GM23248 (cell line): ENCODE measurements at regions not wholly inside any gene's neighbourhood (a gene's known extent, or its start where the extent isn't known, plus 50 kb on each side); places are given as distances from the start of the nearest gene placed in this dataset.

Source experiments
- DNase-seq: peaks from one replicate; pipeline ENCODE4 v3.0.0-alpha.2; 2015
- H2AFZ ChIP-seq: fragments of 200-600 bp; sonication (generic); 2 replicates; pipeline ENCODE4 v1.6.1; 2016; ENCODE audit warnings: antibody characterized with exemption
- H3F3A ChIP-seq: fragments of 200-600 bp; sonication (generic); 2 replicates; pipeline ENCODE4 v1.6.1; 2016; ENCODE audit warnings: mild to moderate bottlenecking, antibody characterized with exemption, mixed run types; ENCODE audit not compliant: insufficient read depth
- H3K27ac ChIP-seq: fragments of 200-600 bp; sonication (generic); 2 replicates; pipeline ENCODE4 v1.5.1; 2016; ENCODE audit warnings: mild to moderate bottlenecking
- H3K27me3 ChIP-seq: fragments of 200-600 bp; sonication (generic); replicated peaks from 2 replicates; pipeline ENCODE4 v1.6.1; 2016; ENCODE audit warnings: mild to moderate bottlenecking; ENCODE audit not compliant: insufficient read depth
- H3K36me3 ChIP-seq: fragments of 200-600 bp; sonication (generic); 2 replicates; pipeline ENCODE4 v1.6.1; 2016; ENCODE audit warnings: low read depth, mild to moderate bottlenecking
- H3K4me1 ChIP-seq: fragments of 200-600 bp; sonication (generic); 2 replicates; pipeline ENCODE4 v1.6.1; 2016; ENCODE audit warnings: mild to moderate bottlenecking; ENCODE audit not compliant: insufficient read depth
- H3K4me2 ChIP-seq: fragments of 200-600 bp; sonication (generic); one replicate; pipeline ENCODE4 v1.6.1; 2016; ENCODE audit warnings: mild to moderate bottlenecking; ENCODE audit not compliant: unreplicated experiment
- H3K4me3 ChIP-seq: fragments of 200-600 bp; sonication (generic); 2 replicates; pipeline ENCODE4 v1.5.1; 2016; ENCODE audit warnings: mild to moderate bottlenecking
- H3K79me2 ChIP-seq: fragments of 200-600 bp; sonication (generic); 2 replicates; pipeline ENCODE4 v1.6.1; 2016; ENCODE audit warnings: mild to moderate bottlenecking; ENCODE audit not compliant: insufficient read depth
- H3K9ac ChIP-seq: fragments of 200-600 bp; sonication (generic); 2 replicates; pipeline ENCODE4 v1.6.1; 2016; ENCODE audit warnings: mild to moderate bottlenecking
- H3K9me2 ChIP-seq: fragments of 200-600 bp; sonication (generic); 2 replicates; pipeline ENCODE4 v1.6.1; 2016; ENCODE audit warnings: mixed run types, mild to moderate bottlenecking, moderate library complexity; ENCODE audit not compliant: insufficient read depth
- H3K9me3 ChIP-seq: fragments of 200-600 bp; sonication (generic); one replicate; pipeline ENCODE4 v1.6.1; 2017; ENCODE audit warnings: low read depth
- H4K20me1 ChIP-seq: fragments of 200-600 bp; sonication (generic); 2 replicates; pipeline ENCODE4 v1.6.0; 2016; ENCODE audit not compliant: insufficient read depth
- EZH2 ChIP-seq: fragments of 200-600 bp; sonication (generic); IDR thresholded peaks from 2 replicates; pipeline ENCODE4 v1.6.1; 2018; ENCODE audit warnings: antibody characterized with exemption, mild to moderate bottlenecking; ENCODE audit not compliant: insufficient read depth, poor library complexity, severe bottlenecking
- EZH2phosphoT487 ChIP-seq: fragments of 200-600 bp; sonication (generic); IDR thresholded peaks from 2 replicates; pipeline ENCODE4 v1.6.1; 2018; ENCODE audit warnings: antibody characterized with exemption, moderate library complexity, mild to moderate bottlenecking, low read depth; ENCODE audit not compliant: insufficient read depth
- WGBS, 2 experiments: methylation state at CpG; one replicate each; pipeline ENCODE4 v1.1.6; 2015 to 2017; ENCODE audit warnings: low lambda C conversion rate in 2 of 2, low coverage in 1 of 2; ENCODE audit errors: missing lambda C conversion rate in 2 of 2; 5-methylcytosine and 5-hydroxymethylcytosine counted together
- in situ Hi-C: fragments of 300-500 bp; cut with MboI; formaldehyde crosslinking; loops from 2 replicates; pipeline ENCODE4 v1.15.0; 2020

DNA sequence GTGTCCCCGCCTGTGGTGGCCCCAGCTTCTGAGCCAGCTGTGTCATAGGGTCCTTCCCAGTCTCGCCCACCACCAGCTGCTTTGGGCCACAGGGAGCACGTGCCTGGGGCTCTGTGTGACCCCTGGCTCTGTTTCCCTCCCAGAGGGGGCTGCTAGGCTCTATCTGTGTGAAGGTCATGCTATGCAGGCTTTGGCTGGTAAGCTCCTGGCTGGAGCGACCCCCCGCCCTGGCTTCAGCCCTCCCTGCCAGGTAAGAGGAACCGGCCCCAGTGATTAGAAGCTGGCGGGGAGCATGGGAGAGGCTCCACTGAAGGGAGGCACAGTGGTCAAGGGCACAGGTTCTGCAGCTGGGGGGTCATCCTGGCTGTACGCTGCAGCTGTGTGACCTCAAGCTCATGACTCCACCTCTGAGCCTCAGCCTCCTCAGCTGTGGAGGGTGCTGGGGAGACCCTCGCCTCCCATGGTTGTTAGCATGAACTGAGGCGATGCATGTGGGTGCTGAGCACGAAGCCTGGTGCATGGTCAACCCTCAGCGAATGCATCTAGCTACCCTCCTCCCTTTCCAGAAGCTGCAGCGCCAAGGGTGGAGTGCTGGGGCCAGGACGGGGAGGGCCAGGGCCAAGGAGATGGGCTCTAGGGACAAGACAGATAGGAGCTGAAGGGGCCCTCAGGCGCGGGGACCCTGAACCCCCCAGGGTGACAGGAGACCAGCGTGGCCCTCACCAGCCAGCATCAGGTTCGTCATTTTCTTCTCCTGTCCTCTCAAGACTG, 163.8 kb upstream of the MVB12B start:
- WGBS, 2 experiments = 61 to 69% methylated on average over 16 to 18 of the region's 18 CpGs
- no peak overlapping the region for H2AFZ ChIP-seq

DNA sequence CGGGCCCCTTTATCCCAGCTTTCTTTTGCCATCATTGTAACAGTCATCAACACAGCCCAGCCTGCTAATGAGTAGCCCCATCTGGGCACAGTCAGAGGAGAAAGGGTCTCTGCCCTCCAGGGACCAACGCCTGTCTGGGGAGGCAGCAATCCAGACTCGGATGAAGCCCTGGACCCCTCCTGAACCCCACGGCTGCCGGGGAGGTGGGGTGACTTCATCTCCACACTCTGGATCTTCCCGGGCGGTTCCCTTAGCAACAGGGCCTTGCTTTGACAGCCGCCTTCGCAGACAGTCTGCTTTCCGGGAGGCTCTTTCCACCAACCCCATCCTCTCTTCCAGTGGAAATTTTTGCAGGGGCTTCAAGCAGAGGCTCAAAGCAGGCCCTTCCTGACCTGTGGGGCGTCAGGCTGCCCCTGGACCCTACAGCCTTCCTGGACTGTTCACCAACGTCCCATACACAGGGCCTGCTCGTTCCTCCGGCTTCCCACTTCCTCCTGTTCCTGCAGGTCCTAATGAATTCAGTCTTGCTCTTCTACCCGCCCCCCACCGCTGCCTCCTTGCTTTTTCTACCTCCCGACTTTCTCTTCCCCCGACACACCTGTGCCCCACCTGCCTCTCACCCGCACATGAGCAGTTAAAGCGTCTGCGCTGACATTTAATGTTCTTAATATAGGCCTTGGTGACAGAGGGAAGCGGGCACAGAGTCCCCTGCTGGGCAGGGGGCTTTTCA, 161.7 kb upstream of the MVB12B start:
- Histone ChIP-seq H3K4me2 (no peak overlapping the region), H3K9ac (no peak overlapping the region), H3K4me3 (no peak overlapping the region), H3F3A (no peaks in the 10 kb centered on the region), H3K79me2 (no peaks in the 10 kb centered on the region), H3K27me3 (peaks cover 44% of the 10 kb centered on the region), H3K36me3 (no peaks in the 10 kb centered on the region), H2AFZ (no peak overlapping the region), H4K20me1 (no peaks in the 10 kb centered on the region), H3K4me1 (no peaks in the 10 kb centered on the region), H3K9me3 (no peaks in the 10 kb centered on the region), H3K9me2 (no peaks in the 10 kb centered on the region), H3K27ac (no peak overlapping the region)
- in situ Hi-C loops = no loop called here
- 49 to 62% methylated on average over 20 to 22 of the region's 22 CpGs for WGBS, 2 experiments
- DNase-seq = no peak
- TF ChIP-seq EZH2phosphoT487 = no peak
- TF ChIP-seq EZH2 = no peak

More for the DNA sequence above, 163.8 kb upstream of the MVB12B start:
- Histone ChIP-seq H4K20me1 (no peaks in the 10 kb centered on the region), H3K36me3 (no peaks in the 10 kb centered on the region), H3K4me3 (no peak overlapping the region), H3F3A (no peaks in the 10 kb centered on the region), H3K9me3 (no peaks in the 10 kb centered on the region), H3K27me3 (peaks cover 37% of the 10 kb centered on the region), H3K79me2 (no peaks in the 10 kb centered on the region), H3K27ac (no peak overlapping the region), H3K9me2 (no peaks in the 10 kb centered on the region), H3K9ac (no peak overlapping the region), H3K4me2 (no peak overlapping the region), H3K4me1 (no peaks in the 10 kb centered on the region)
- no peak for TF ChIP-seq EZH2phosphoT487
- TF ChIP-seq EZH2 = no peak
- in situ Hi-C loops = no loop called here
- no peak for DNase-seq

- Histone ChIP-seq H3K9me2 (no peaks in the 10 kb centered on the region), H3K36me3 (no peaks in the 10 kb centered on the region), H2AFZ (no peak overlapping the region), H4K20me1 (no peaks in the 10 kb centered on the region), H3K4me2 (no peak overlapping the region), H3K4me3 (no peak overlapping the region), H3F3A (no peaks in the 10 kb centered on the region), H3K79me2 (no peaks in the 10 kb centered on the region), H3K9ac (no peak overlapping the region), H3K4me1 (no peaks in the 10 kb centered on the region), H3K9me3 (no peaks in the 10 kb centered on the region), H3K27me3 (peaks cover 38% of the 10 kb centered on the region), H3K27ac (no peak overlapping the region)
- in situ Hi-C loops = no loop called here
- TF ChIP-seq EZH2phosphoT487 = no peak
- WGBS, 2 experiments = 72 to 76% methylated on average over 7 to 8 of the region's 8 CpGs
- DNase-seq = no peak
Measured at GRCh38 chr9:126165755-126166154, 160.9 kb upstream of the MVB12B start.

GRCh38 chr9:126166291-126166690, 160.3 kb upstream of the MVB12B start:
- no peaks in the 10 kb centered on the region for H3K36me3 ChIP-seq
- no peaks in the 10 kb centered on the region for H3K9me2 ChIP-seq
- H3K79me2 ChIP-seq = no peaks in the 10 kb centered on the region
- in situ Hi-C loops = no loop called here
- no peaks in the 10 kb centered on the region for H3K4me1 ChIP-seq
- H2AFZ ChIP-seq = no peak overlapping the region
- 45 to 52% methylated on average over 6 to 7 of the region's 7 CpGs for WGBS, 2 experiments
- no peak for TF ChIP-seq EZH2
- no peak for TF ChIP-seq EZH2phosphoT487
- H4K20me1 ChIP-seq = no peaks in the 10 kb centered on the region
- no peak overlapping the region for H3K27ac ChIP-seq
- H3K4me3 ChIP-seq = no peak overlapping the region
- no peak overlapping the region for H3K4me2 ChIP-seq
- H3K9me3 ChIP-seq = no peaks in the 10 kb centered on the region
- H3K9ac ChIP-seq = no peak overlapping the region
- H3F3A ChIP-seq = no peaks in the 10 kb centered on the region
- no peak for DNase-seq
- H3K27me3 ChIP-seq = peaks cover 38% of the 10 kb centered on the region
